KBM-7 (cell line): ENCODE measurements at regions not wholly inside any gene's neighbourhood (a gene's known extent, or its start where the extent isn't known, plus 50 kb on each side); places are given as distances from the start of the nearest gene placed in this dataset.

Experiments
- DNase-seq: peaks from one replicate; pipeline ENCODE4 v3.0.0-alpha.2; 2015
- in situ Hi-C: fragments of 300-500 bp; cut with MboI; formaldehyde crosslinking; loops from 2 replicates; pipeline ENCODE4 v1.14.3; 2020; ENCODE audit warnings: low sequenced_read_pairs, low pct_unique_long_range_greater_than_20kb, mixed read lengths

DNA sequence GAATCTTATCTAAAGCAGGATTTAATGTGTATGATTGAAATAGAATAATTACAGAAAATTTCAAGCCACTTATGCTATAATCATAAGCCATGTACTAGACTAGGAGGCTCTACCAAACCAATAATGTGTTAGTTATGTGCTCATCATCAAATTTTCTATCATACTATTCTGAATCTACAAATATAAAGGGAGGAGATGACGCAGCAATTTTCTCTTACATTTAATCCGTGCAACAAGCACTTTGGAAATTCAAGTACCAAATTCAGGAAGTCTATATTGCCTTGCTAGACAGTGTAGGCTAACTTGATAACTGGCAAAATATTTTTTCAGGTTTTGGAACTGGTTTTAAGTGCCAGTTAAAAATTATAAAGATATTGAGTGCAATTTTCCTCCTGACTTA, 283.5 kb downstream of the C4orf33 start:
- in situ Hi-C loops = no loop called here

GRCh38 chr4:129384974-129385373, 289.0 kb downstream of the C4orf33 start:
- no peak for DNase-seq
- in situ Hi-C loops = no loop called here

More for the DNA sequence above, 283.5 kb downstream of the C4orf33 start:
- no peak for DNase-seq

- no peak for DNase-seq
- in situ Hi-C loops = no loop called here
Observed at GRCh38 chr4:129387666-129388065, 291.7 kb downstream of the C4orf33 start.

- no peak for DNase-seq
- in situ Hi-C loops = no loop called here
Observed at GRCh38 chr4:129393976-129394375, 298.0 kb downstream of the C4orf33 start.

GRCh38 chr4:129394635-129395034, 298.7 kb downstream of the C4orf33 start:
- DNase-seq = no peak

DNA sequence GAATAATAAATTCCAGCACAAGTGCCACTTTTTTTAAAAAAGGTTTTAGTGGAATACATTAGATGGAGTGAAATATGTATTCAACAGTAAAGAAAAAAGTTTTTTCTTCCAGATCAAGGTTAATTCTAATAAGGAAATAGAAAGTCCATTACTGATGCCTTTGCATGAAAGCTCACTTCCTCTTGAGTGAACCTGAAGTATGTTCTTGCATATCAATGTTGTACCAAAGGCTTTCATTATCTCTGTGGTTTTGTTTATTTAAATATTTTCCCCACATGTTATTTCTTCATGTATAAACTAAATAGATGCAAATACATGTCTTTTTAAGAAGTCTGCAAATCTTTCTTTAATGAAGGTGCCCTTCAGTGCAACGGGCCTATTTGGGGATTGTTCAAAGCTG, 307.9 kb downstream of the C4orf33 start:
- DNase-seq = no peak
- in situ Hi-C loops = no loop called here

More at GRCh38 chr4:129394635-129395034, 298.7 kb downstream of the C4orf33 start:
- in situ Hi-C loops = no loop called here

DNA sequence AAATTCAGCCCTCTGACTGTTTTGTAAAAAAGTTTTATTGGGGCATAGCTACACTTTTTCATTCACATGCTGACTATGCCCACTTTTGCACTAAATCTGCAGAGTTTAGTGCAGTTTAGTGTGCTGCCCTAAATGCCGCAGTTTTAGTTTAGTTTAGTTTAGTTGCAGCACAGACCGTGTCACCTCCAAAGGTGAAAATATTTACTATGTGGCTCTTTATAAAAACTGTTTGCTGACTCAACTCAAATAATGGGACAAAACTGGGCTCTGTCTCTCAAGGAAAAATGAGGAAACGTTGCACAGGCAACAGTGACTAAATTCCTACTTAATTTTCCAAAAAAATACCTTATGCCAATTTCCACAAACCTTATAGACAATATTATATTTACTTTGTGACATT, 314.2 kb downstream of the C4orf33 start:
- in situ Hi-C loops = no loop called here
- no peak for DNase-seq

GRCh38 chr4:129415004-129415403, 319.1 kb downstream of the C4orf33 start:
- in situ Hi-C loops = no loop called here
- DNase-seq = no peak

GRCh38 chr4:129420637-129421036, 324.7 kb downstream of the C4orf33 start:
- no peak for DNase-seq
- in situ Hi-C loops = no loop called here

- in situ Hi-C loops = no loop called here
Observed at GRCh38 chr4:129422277-129422676, 326.3 kb downstream of the C4orf33 start.

DNA sequence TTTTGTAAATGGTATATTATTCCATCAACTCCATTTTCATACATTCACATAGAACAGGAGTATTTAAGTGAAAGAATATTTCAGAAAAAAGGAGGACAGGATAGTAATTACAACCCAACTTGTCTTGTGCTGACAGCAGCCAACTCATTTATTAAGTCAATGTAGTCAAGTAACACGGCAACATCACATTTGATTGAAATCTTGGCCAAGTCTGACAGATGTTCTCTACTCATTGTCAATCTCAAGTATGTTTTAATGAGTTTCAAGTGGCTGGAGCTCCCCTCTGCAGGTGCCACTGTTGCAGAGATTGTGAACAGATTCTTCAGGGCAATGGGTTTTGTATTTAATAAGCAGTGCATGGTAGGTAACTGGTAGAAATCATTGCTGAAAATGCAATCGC, 332.5 kb downstream of the C4orf33 start:
- in situ Hi-C loops = no loop called here
- DNase-seq = no peak

More at GRCh38 chr4:129422277-129422676, 326.3 kb downstream of the C4orf33 start:
- no peak for DNase-seq

DNA sequence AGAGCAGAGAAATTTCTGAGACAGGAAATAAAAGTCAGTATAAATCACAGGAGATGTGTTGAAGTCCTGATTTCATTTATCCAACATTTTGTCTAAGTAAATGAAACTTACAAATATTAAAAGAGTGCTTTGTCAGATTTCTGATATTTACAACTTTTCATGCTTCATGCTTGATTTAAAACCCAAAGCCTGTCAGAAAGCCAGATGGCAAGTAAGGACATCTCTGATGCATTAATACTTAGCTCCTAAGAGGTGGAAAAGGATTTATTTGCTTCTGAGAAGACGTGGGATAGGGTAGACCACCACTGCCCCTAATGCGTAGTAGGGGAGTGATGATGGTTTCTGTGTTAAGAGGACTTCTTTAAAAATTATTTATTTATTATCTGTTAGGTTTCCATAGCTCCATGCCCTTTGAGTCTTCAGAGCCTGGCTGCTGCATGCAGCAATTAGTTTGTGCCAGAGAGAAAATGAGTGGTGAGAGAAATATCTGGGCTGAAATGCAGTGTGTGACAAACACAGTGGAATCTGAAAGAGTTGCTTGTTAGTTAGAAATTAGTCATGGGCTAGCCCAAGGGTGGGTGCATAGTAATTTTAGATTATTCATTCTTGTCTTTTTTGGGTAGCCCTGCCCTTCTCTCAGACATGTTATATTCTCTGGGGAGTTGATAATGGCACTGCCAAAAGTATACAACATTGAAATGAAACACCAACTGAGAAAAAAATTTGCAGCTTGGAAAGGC, 333.8 kb downstream of the C4orf33 start:
- in situ Hi-C loops = no loop called here
- DNase-seq = no peak

DNA sequence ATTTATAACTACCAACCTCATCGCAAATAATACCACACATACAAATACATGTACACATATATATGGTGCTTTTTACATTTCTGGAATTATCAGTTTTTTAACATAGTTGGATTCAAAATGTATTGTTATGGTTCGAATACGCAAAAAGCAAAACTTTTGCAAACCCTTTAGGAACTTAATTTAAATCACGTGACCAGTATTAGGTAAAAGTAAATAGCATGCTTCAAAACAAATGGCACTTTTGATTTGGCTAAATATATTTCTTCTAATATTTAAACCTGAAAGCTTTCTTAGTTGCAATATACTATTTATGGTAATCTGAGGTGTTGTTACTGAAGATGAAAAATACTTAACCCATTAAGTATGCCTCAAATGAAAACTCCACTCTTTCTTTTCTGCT, 341.4 kb downstream of the C4orf33 start:
- in situ Hi-C loops = no loop called here
- DNase-seq = no peak

GRCh38 chr4:129438456-129438981, 342.6 kb downstream of the C4orf33 start:
- in situ Hi-C loops = no loop called here
- DNase-seq = no peak

DNA sequence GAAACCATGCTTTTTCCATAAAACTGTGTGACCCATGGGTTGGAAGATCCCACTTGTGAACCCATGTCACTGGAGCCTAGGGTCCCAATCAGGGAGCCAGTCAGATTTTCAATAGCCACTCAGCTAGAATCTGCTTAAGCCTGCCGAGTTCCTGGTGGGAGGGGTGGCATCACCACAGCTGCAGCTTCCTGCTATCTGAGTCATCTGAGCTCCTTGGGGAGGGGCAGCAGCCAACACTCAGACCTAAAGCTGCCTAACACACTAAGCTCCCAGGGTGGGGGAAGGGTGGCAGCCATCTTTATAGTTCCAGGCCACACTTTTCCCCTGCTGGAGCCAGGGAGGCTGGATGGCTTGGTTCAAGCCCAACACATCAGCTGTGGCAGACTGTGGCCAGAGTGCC, 350.1 kb downstream of the C4orf33 start:
- in situ Hi-C loops = no loop called here
- DNase-seq = no peak

GRCh38 chr4:129453524-129454200, 357.7 kb downstream of the C4orf33 start:
- DNase-seq = no peak
- in situ Hi-C loops = no loop called here

GRCh38 chr4:129455482-129455881, 359.5 kb downstream of the C4orf33 start:
- DNase-seq = no peak
- in situ Hi-C loops = no loop called here

DNA sequence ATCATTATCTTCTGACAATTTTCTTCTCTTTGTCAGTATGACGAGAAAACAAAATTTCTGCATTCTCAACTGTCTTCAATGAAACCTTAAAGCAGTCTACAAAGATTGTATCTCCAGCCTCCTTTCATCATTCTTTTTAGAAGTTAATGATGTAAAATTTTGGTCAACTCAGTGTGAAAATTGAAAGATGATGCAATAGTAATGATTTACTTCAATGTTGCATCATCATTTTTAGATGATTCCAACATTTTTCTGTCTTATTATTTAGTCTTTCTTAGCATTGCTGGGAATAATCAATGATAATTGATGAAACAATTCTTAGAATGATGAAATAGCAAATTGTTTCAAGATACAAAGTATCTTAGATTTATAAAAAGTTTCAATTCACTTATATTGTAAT, 372.7 kb downstream of the C4orf33 start:
- DNase-seq = no peak
- in situ Hi-C loops = no loop called here

DNA sequence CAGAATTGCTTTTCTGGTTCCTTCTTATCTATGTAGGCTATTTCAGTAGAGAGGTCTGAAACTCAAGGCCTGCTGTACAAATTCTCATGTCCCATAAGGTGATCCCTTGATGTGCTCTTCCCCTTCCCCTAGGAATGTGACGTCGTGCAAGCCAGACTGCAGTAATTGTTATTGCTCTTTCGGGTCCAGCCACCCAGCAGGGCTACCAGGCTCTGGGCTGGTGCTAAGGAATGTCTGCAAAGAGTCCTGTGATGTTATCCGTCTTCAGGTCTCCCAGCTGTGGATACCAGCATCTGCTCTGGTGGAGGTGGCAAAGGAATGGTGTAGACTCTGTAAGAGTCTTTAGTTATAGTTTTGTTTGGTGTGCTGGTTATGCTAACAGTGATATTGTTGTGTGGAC, 378.7 kb downstream of the C4orf33 start:
- DNase-seq = no peak
- in situ Hi-C loops = no loop called here

- no peak for DNase-seq
- in situ Hi-C loops = no loop called here
Observed at GRCh38 chr4:129481107-129481506, 385.2 kb downstream of the C4orf33 start.

DNA sequence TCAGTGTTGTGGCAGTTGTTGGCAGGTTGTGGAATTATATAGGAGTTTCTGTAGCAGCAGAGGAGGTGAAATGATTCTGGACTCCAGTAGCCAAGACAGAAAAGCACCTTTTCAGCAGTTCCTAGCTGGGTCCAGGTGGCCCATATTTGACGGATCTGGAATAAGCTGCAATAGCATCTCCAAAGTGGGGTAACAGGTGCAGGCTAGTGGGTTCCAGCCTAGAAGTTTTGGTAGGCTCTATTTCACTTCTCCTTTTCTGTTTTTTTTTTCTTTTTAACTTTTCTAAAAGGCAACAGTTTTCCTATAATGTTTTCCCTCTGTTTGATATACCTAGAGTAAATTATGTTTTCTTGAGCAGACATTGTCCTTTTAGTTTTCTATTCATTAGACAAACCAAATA, 392.5 kb downstream of the C4orf33 start:
- in situ Hi-C loops = no loop called here
- DNase-seq = no peak
